Transverse colon (tissue), 4 donors: ENCODE measurements at regions not wholly inside any gene's neighbourhood (a gene's known extent, or its start where the extent isn't known, plus 50 kb on each side); places are given as distances from the start of the nearest gene placed in this dataset.

ENCODE experiments used
- CTCF ChIP-seq, 5 experiments: fragments of 200-600 bp in 3 of 5; fragments of 450-650 bp in 2 of 5; sonication (generic) in 3 of 5; IDR thresholded peaks; 1 replicate in 2 of 5; 2 replicates in 3 of 5; pipeline ENCODE4 v1.5.1; 2016 to 2017; ENCODE audit warnings: antibody characterized with exemption in 5 of 5, inconsistent platforms in 3 of 5, mild to moderate bottlenecking in 2 of 5, moderate library complexity in 1 of 5
- EP300 ChIP-seq: sonication (generic); formaldehyde crosslinking; IDR thresholded peaks from one replicate; pipeline ENCODE4 v1.6.1; 2017; ENCODE audit warnings: antibody characterized with exemption, low read depth
- POLR2A ChIP-seq: fragments of 450-650 bp; IDR thresholded peaks from one replicate; pipeline ENCODE4 v1.6.1; 2016; ENCODE audit warnings: antibody characterized with exemption, mild to moderate bottlenecking, moderate library complexity
- POLR2AphosphoS5 ChIP-seq, 3 donors: sonication (generic); formaldehyde crosslinking; IDR thresholded peaks; one replicate each; pipeline ENCODE4 v1.6.1; 2016; ENCODE audit warnings: antibody characterized with exemption in 3 of 3

GRCh38 chr1:201773764-201774163 lies 55.2 kb upstream of the IPO9 start:
- TF ChIP-seq CTCF (IDR thresholded peaks at IDR 0.05) (no peak), EP300 (no peak), POLR2A (no peak), POLR2AphosphoS5 (IDR thresholded peaks at IDR 0.05) (no peak)
